ENCODE measurements at regions not wholly inside any gene's neighbourhood (a gene's known extent, or its start where the extent isn't known, plus 50 kb on each side); places are given as distances from the start of the nearest gene placed in this dataset.

GRCh38 chr7:121521711-121522400 is 125.7 kb upstream of the FAM3C start:
- Mint-ChIP-seq H3K4me3 (ENCODE audit: unreplicated experiment) (no peak overlapping the region), H3K27me3 (ENCODE audit: unreplicated experiment) (no peaks in the 10 kb centered on the region), H3K4me1 (ENCODE audit: unreplicated experiment) (no peaks in the 10 kb centered on the region), H3K9me3 (ENCODE audit: unreplicated experiment) (no peaks in the 10 kb centered on the region), H3K27ac (ENCODE audit: unreplicated experiment) (no peak overlapping the region), H3K36me3 (ENCODE audit: low read depth, unreplicated experiment) (no peaks in the 10 kb centered on the region)
- no peak for DNase-seq (ENCODE audit: low spot score)
- no peak for TF ChIP-seq CTCF (IDR thresholded peaks at IDR 0.05; ENCODE audit: unreplicated experiment)

GRCh38 chr7:121520911-121521310 is 124.8 kb upstream of the FAM3C start:
- Mint-ChIP-seq H3K4me1 (ENCODE audit: unreplicated experiment) (no peaks in the 10 kb centered on the region), H3K27ac (ENCODE audit: unreplicated experiment) (no peak overlapping the region), H3K36me3 (ENCODE audit: low read depth, unreplicated experiment) (no peaks in the 10 kb centered on the region), H3K4me3 (ENCODE audit: unreplicated experiment) (no peak overlapping the region), H3K27me3 (ENCODE audit: unreplicated experiment) (no peaks in the 10 kb centered on the region), H3K9me3 (ENCODE audit: unreplicated experiment) (no peaks in the 10 kb centered on the region)
- no peak for TF ChIP-seq CTCF (IDR thresholded peaks at IDR 0.05; ENCODE audit: unreplicated experiment)
- no peak for DNase-seq (ENCODE audit: low spot score)

GRCh38 chr7:121519548-121520521 is 123.7 kb upstream of the FAM3C start:
- H3K4me3 Mint-ChIP-seq (ENCODE audit: unreplicated experiment) = no peak overlapping the region

GRCh38 chr7:121517591-121517990 is 121.5 kb upstream of the FAM3C start:
- no peak overlapping the region for H3K27ac Mint-ChIP-seq (ENCODE audit: unreplicated experiment)
- no peaks in the 10 kb centered on the region for H3K9me3 Mint-ChIP-seq (ENCODE audit: unreplicated experiment)
- H3K27me3 Mint-ChIP-seq (ENCODE audit: unreplicated experiment) = no peaks in the 10 kb centered on the region
- H3K4me1 Mint-ChIP-seq (ENCODE audit: unreplicated experiment) = no peaks in the 10 kb centered on the region
- H3K4me3 Mint-ChIP-seq (ENCODE audit: unreplicated experiment) = no peak overlapping the region
- no peak for TF ChIP-seq CTCF (IDR thresholded peaks at IDR 0.05; ENCODE audit: unreplicated experiment)
- DNase-seq (ENCODE audit: low spot score) = no peak
- no peaks in the 10 kb centered on the region for H3K36me3 Mint-ChIP-seq (ENCODE audit: low read depth, unreplicated experiment)

More at GRCh38 chr7:121519548-121520521, 123.7 kb upstream of the FAM3C start:
- no peaks in the 10 kb centered on the region for H3K27me3 Mint-ChIP-seq (ENCODE audit: unreplicated experiment)
- TF ChIP-seq CTCF (IDR thresholded peaks at IDR 0.05; ENCODE audit: unreplicated experiment) = no peak
- no peak for DNase-seq (ENCODE audit: low spot score)
- no peaks in the 10 kb centered on the region for H3K4me1 Mint-ChIP-seq (ENCODE audit: unreplicated experiment)
- H3K27ac Mint-ChIP-seq (ENCODE audit: unreplicated experiment) = no peak overlapping the region
- H3K9me3 Mint-ChIP-seq (ENCODE audit: unreplicated experiment) = no peaks in the 10 kb centered on the region
- no peaks in the 10 kb centered on the region for H3K36me3 Mint-ChIP-seq (ENCODE audit: low read depth, unreplicated experiment)

GRCh38 chr7:121516821-121517220 is 120.7 kb upstream of the FAM3C start:
- Mint-ChIP-seq H3K36me3 (ENCODE audit: low read depth, unreplicated experiment) (no peaks in the 10 kb centered on the region), H3K4me1 (ENCODE audit: unreplicated experiment) (no peaks in the 10 kb centered on the region), H3K27ac (ENCODE audit: unreplicated experiment) (no peak overlapping the region), H3K4me3 (ENCODE audit: unreplicated experiment) (no peak overlapping the region), H3K27me3 (ENCODE audit: unreplicated experiment) (no peaks in the 10 kb centered on the region), H3K9me3 (ENCODE audit: unreplicated experiment) (peaks cover 4% of the 10 kb centered on the region)
- no peak for DNase-seq (ENCODE audit: low spot score)
- no peak for TF ChIP-seq CTCF (IDR thresholded peaks at IDR 0.05; ENCODE audit: unreplicated experiment)

Measured in endothelial cell (in vitro differentiated cells).